ENCODE measurements at regions not wholly inside any gene's neighbourhood (a gene's known extent, or its start where the extent isn't known, plus 50 kb on each side); places are given as distances from the start of the nearest gene placed in this dataset.

DNA sequence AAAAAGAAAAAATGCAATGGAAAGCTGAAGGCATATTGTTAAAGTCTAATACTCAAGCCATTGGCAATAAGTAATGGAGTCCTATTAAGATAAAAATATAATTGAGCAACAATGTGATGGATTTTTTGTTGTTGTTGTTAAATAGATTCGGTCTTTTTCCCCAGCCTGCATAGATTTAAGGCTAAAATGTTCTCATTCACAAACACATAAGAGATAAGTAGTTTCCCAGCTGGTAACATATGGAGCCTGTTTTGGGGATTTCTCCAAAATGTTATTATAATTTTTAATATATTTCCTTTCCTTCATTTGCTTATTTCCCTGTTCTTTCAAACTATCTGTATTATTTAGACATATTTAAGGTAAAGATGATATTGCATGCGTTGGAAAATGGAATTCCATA lies 1149.1 kb upstream of the PRR20A start:
- no peak for TF ChIP-seq OVOL3 (tag by site-specific recombination; IDR thresholded peaks at IDR 0.05)
- TF ChIP-seq, protein P1, sequence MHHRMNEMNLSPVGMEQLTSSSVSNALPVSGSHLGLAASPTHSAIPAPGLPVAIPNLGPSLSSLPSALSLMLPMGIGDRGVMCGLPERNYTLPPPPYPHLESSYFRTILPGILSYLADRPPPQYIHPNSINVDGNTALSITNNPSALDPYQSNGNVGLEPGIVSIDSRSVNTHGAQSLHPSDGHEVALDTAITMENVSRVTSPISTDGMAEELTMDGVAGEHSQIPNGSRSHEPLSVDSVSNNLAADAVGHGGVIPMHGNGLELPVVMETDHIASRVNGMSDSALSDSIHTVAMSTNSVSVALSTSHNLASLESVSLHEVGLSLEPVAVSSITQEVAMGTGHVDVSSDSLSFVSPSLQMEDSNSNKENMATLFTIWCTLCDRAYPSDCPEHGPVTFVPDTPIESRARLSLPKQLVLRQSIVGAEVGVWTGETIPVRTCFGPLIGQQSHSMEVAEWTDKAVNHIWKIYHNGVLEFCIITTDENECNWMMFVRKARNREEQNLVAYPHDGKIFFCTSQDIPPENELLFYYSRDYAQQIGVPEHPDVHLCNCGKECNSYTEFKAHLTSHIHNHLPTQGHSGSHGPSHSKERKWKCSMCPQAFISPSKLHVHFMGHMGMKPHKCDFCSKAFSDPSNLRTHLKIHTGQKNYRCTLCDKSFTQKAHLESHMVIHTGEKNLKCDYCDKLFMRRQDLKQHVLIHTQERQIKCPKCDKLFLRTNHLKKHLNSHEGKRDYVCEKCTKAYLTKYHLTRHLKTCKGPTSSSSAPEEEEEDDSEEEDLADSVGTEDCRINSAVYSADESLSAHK (tag by site-specific recombination; IDR thresholded peaks at IDR 0.05), result no peak
- TF ChIP-seq ZNF239 (tag by site-specific recombination; IDR thresholded peaks at IDR 0.05), result no peak
